Endometrium (tissue), 2 donors: ENCODE measurements at regions not wholly inside any gene's neighbourhood (a gene's known extent, or its start where the extent isn't known, plus 50 kb on each side); places are given as distances from the start of the nearest gene placed in this dataset.
A peak's percentile ranks its signal among the peaks of the same experiment; 100 is the strongest.
"Not testable (repeated sequence)": the region's sequence is repeated elsewhere in the genome, so short reads cannot be mapped to it uniquely, and the experiment has no call there.

Experiments used
- FAIRE-seq: peaks from 2 replicates; lab custom pipeline; 2012; peaks lifted over from hg19 to GRCh38; lab: Jason Lieb, UNC
- donor health status: control.
- donor health status: control.

GRCh38 chr7:51446356-51446755 lies 129.7 kb upstream of the COBL start:
- no peak for FAIRE-seq

- no peak for FAIRE-seq
Observed at GRCh38 chr7:51444936-51445335, 128.3 kb upstream of the COBL start.

GRCh38 chr7:51430480-51431086 lies 114.0 kb upstream of the COBL start:
- FAIRE-seq = peak; percentile 81

- no peak for FAIRE-seq
Observed at GRCh38 chr7:51428217-51428887, 111.7 kb upstream of the COBL start.

- FAIRE-seq = no peak
Observed at GRCh38 chr7:51426163-51426562, 109.6 kb upstream of the COBL start.

GRCh38 chr7:51409934-51410333 lies 93.3 kb upstream of the COBL start:
- not testable (repeated sequence) for FAIRE-seq

- FAIRE-seq = not testable (repeated sequence)
Observed at GRCh38 chr7:51397608-51398007, 81.0 kb upstream of the COBL start.

DNA sequence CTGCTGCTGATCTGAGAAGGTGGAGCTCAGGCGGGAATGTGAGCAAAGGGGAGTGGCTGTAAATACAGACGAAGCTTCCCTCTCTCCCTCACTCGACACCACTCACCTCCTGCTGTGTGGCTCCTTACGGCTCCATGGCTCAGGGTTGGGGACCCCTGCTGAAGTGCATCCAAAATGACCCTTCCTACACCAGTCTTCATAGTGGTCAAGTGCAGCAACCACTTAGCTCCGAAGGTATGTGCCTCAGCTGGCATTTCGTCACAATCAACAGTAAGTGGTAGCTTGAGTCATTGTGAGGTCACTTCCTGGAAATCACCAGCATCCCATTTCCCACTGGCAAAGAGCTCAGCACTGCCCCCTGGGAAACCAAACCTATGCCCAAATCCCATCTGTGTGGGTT lies 76.4 kb upstream of the COBL start:
- not testable (repeated sequence) for FAIRE-seq

GRCh38 chr7:51389952-51390351 lies 73.3 kb upstream of the COBL start:
- FAIRE-seq = not testable (repeated sequence)

DNA sequence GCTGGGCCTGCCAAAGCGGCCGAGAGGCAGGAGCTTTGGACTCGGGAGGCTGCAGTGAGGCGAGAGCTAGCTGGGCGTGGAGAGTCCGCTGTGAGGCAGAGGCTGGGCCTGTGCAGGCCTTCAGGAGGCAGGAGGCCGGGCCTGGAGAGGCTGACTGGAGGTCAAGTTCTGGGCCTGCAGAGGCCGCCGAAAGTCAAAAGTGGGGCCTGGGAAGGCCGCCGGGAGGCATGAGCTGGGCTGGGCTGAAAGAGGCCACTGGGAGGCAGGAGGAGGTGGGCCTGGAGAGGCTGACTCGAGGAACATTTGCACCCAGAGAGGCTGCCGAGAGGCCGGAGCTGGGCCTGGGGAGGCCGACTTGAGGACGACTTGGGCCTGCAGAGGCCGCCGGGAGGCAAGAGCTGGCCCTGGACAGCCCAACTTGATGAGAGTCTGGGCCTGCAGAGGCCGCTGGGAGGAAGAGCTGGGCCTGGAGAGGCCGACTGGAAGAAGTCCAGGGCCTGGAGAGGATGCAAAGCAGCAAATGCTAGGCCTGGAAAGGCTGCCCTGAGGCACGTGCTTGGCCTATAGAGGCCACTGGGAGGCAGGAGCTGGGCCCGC lies 72.7 kb upstream of the COBL start:
- not testable (repeated sequence) for FAIRE-seq

DNA sequence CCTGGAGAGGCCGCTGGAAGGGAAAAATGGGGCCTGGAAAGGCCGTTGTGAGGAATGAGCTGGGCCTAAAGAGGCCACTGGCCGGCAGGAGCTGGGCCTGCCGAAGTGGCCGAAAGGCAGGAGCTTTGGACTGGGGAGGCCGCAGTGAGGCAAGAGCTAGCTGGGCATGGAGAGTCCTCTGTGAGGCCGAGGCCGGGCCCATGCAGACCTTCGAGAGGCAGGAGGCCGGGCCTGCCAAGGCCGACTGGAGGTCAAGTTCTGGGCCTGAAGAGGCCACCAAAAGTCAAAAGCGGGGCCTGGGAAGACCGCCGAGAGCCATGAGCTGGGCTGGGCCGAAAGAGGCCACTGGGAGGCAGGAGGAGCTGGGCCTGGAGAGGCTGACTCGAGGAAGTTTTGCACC lies 71.6 kb upstream of the COBL start:
- FAIRE-seq = not testable (repeated sequence)

- FAIRE-seq = not testable (repeated sequence)
Observed at GRCh38 chr7:51386806-51387568, 70.4 kb upstream of the COBL start.

GRCh38 chr7:51386184-51386583 lies 69.6 kb upstream of the COBL start:
- FAIRE-seq = not testable (repeated sequence)

- not testable (repeated sequence) for FAIRE-seq
Observed at GRCh38 chr7:51382243-51382642, 65.6 kb upstream of the COBL start.

GRCh38 chr7:51376420-51377092 lies 59.9 kb upstream of the COBL start:
- FAIRE-seq = no peak

DNA sequence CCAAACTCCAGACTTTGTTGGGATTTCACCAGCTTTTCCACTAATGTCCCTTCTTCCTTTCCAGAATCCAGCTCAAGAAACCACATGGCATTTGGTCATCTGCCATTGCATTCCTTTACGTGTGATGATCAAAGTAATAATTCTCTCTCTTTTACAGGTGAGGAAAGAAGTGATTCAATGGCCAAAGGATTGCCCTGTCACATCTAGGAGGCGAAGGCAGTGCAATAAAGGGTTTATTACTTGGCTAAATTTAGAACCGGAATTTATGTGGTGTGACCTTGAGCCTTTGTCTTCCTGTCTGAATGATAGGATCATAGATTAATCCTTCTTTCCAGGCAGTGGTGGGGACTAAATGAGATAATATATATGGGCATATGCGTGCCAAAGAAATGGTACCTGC lies 58.3 kb upstream of the COBL start:
- no peak for FAIRE-seq

DNA sequence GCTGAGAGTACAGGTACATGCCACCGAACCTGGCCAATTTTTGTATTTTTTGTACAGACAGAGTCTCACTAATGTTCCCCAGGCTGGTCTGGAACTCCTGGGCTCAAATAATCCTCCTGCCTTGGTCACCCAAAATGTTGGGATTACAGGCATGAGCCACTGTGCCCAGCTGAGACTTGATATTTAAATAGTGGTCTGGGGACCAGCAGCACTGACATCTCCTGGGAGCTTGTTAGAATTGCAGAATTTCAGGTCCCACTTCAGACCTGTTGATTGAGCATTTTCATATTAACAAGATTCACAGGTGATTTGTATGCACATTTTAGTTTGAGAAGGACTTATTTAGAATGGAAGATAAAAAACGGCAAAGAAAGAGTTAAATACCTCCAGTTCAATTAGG lies 57.0 kb upstream of the COBL start:
- not testable (repeated sequence) for FAIRE-seq

DNA sequence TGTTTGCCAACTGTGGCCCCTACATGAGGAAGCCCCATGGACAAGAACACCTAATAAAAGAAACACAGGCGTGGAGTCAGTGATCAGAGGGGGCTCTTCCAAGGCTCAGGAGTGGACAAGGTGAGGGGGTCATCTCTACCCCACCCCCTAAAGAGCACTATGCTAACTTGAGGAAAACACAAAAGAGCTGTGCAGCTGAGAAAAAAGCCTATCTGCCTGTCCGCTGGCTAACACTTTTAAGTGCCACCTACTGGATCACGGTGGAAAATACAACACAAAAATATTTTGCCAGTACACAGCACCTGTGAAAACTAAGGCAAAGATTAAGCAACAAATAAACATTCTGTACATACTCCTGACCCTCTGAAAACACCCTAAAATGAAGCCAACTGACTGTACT lies 53.1 kb upstream of the COBL start:
- no peak for FAIRE-seq

DNA sequence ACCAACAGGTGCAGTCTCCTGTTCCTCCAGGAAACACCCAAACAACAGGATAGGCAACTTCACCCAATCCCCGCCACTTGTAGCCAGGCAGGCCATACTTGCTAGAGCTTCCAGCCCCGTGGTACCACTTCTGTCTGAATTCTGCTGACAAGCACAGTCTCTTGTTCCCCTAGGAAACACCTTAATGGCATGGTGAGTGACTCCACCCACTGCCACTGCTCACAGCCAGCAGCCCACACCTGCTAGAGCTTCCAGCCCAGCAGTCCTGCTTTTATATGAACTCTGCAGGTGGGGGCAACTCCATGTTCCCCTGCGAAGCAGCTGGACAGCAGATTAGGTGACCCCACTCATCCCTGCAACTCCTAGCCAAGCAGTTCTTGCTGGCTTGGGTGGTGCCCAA lies 52.6 kb upstream of the COBL start:
- not testable (repeated sequence) for FAIRE-seq

GRCh38 chr7:51368334-51368733 lies 51.7 kb upstream of the COBL start:
- no peak for FAIRE-seq

- FAIRE-seq = no peak
Observed at GRCh38 chr7:51367614-51367968, 51.0 kb upstream of the COBL start.

GRCh38 chr7:51366930-51367613 lies 50.5 kb upstream of the COBL start:
- no peak for FAIRE-seq
